ENCODE measurements at regions not wholly inside any gene's neighbourhood (a gene's known extent, or its start where the extent isn't known, plus 50 kb on each side); places are given as distances from the start of the nearest gene placed in this dataset.

DNA sequence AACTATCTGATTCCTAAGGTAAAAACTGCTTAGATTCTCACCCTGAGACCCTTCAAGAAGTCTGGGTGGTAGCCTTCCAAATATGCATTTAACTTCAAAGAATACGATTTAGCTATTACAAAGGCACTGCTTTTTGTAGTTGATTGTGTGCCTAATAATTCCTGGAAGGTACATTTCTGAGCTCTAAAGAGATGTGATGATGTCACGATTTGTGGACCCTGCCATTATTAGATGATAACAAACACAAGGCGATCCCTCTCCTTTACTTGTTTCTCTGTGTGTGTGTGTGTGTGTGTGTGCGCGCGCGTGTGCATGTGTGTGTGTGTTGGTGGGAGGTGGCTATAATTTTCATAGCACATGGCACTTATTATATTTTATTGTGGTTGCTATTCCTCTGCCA is 70.9 kb downstream of the TFPI2 start:
- TF ChIP-seq, protein P1, sequence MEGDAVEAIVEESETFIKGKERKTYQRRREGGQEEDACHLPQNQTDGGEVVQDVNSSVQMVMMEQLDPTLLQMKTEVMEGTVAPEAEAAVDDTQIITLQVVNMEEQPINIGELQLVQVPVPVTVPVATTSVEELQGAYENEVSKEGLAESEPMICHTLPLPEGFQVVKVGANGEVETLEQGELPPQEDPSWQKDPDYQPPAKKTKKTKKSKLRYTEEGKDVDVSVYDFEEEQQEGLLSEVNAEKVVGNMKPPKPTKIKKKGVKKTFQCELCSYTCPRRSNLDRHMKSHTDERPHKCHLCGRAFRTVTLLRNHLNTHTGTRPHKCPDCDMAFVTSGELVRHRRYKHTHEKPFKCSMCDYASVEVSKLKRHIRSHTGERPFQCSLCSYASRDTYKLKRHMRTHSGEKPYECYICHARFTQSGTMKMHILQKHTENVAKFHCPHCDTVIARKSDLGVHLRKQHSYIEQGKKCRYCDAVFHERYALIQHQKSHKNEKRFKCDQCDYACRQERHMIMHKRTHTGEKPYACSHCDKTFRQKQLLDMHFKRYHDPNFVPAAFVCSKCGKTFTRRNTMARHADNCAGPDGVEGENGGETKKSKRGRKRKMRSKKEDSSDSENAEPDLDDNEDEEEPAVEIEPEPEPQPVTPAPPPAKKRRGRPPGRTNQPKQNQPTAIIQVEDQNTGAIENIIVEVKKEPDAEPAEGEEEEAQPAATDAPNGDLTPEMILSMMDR (IDR thresholded peaks at IDR 0.05; ENCODE audit: borderline replicate concordance, extremely low read depth, insufficient read depth): no peak

DNA sequence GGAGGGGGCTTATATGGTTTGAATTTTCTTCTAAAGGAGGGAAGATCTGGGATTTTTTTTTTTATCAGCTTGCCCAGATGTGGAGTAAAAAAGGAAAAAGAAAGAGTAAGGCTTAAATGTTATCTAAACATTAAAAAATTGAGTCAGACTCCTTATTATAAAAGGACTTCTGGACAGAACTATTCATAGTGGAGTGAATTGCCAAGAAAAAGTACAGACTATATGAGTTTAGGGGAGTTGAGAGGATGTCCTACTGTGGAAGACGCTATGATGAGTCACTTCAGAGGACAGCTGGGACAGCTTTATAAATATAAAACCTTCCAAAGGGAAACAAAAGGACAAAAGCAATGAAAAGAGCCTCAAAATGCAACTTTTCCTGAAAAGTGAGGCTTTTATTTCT is 73.0 kb downstream of the TFPI2 start:
- Histone ChIP-seq H3K4me1 (ENCODE audit: control insufficient read depth in 2 of 3, insufficient read depth in 2 of 3, low read depth in 1 of 3, low read length in 3 of 3) (no peaks in the 10 kb centered on the region), H3K4me3 (ENCODE audit: low read length in 3 of 3) (no peak overlapping the region), H3K36me3 (ENCODE audit: control insufficient read depth in 2 of 3, insufficient read depth in 3 of 3, low read length in 3 of 3) (no peaks in the 10 kb centered on the region), H3K27ac (ENCODE audit: low read depth in 2 of 2, low read length in 2 of 2) (no peak overlapping the region), H3K9ac (ENCODE audit: low read length in 3 of 3) (no peak overlapping the region), H3K9me3 (ENCODE audit: control insufficient read depth in 2 of 3, insufficient read depth in 1 of 3, low read length in 3 of 3) (no peaks in the 10 kb centered on the region), H3K27me3 (ENCODE audit: control insufficient read depth, insufficient read depth, low read length) (no peaks in the 10 kb centered on the region)
- TF ChIP-seq, protein P1 (IDR thresholded peaks at IDR 0.05; ENCODE audit: borderline replicate concordance, extremely low read depth, insufficient read depth): no peak
- intact Hi-C loops (cut with DNase I): no loop called here
- FAIRE-seq (no peak), DNase-seq (no peak)

More for the DNA sequence above, 70.9 kb downstream of the TFPI2 start:
- Histone ChIP-seq H3K9ac (ENCODE audit: low read length in 3 of 3) (no peak overlapping the region), H3K27ac (ENCODE audit: low read depth in 2 of 2, low read length in 2 of 2) (no peak overlapping the region), H3K4me1 (ENCODE audit: control insufficient read depth in 2 of 3, insufficient read depth in 2 of 3, low read depth in 1 of 3, low read length in 3 of 3) (no peaks in the 10 kb centered on the region), H3K27me3 (ENCODE audit: control insufficient read depth, insufficient read depth, low read length) (no peaks in the 10 kb centered on the region), H3K9me3 (ENCODE audit: control insufficient read depth in 2 of 3, insufficient read depth in 1 of 3, low read length in 3 of 3) (no peaks in the 10 kb centered on the region), H3K36me3 (ENCODE audit: control insufficient read depth in 2 of 3, insufficient read depth in 3 of 3, low read length in 3 of 3) (no peaks in the 10 kb centered on the region), H3K4me3 (ENCODE audit: low read length in 3 of 3) (no peak overlapping the region)
- no peak for FAIRE-seq
- intact Hi-C loops (cut with DNase I): no loop called here
- no peak for DNase-seq

DNA sequence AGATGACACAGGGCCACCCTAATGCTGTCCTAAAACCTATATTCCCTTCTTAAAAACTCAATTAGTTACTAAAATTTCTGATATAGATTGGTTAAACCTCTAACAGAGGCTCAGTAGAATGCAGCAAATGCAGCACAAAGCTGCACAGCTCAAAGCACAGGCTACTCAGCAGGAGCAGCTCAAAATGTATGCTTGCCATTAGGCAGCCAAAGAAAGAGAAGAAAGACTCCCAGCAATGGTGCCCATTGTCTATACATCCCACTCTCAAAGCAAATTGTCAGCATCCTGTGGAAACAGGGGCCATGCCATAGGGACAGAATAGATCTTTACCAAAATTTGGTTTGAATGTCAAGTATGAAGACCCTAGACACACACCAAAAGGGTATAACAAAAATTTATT is 73.5 kb downstream of the TFPI2 start:
- Histone ChIP-seq H3K27ac (ENCODE audit: low read depth in 2 of 2, low read length in 2 of 2) (no peak overlapping the region), H3K36me3 (ENCODE audit: control insufficient read depth in 2 of 3, insufficient read depth in 3 of 3, low read length in 3 of 3) (no peaks in the 10 kb centered on the region), H3K27me3 (ENCODE audit: control insufficient read depth, insufficient read depth, low read length) (no peaks in the 10 kb centered on the region), H3K9me3 (ENCODE audit: control insufficient read depth in 2 of 3, insufficient read depth in 1 of 3, low read length in 3 of 3) (no peaks in the 10 kb centered on the region), H3K9ac (ENCODE audit: low read length in 3 of 3) (no peak overlapping the region), H3K4me1 (ENCODE audit: control insufficient read depth in 2 of 3, insufficient read depth in 2 of 3, low read depth in 1 of 3, low read length in 3 of 3) (no peaks in the 10 kb centered on the region), H3K4me3 (ENCODE audit: low read length in 3 of 3) (no peak overlapping the region)
- TF ChIP-seq, protein P1 (IDR thresholded peaks at IDR 0.05; ENCODE audit: borderline replicate concordance, extremely low read depth, insufficient read depth): no peak
- intact Hi-C loops (cut with DNase I): no loop called here
- FAIRE-seq (no peak), DNase-seq (no peak)

DNA sequence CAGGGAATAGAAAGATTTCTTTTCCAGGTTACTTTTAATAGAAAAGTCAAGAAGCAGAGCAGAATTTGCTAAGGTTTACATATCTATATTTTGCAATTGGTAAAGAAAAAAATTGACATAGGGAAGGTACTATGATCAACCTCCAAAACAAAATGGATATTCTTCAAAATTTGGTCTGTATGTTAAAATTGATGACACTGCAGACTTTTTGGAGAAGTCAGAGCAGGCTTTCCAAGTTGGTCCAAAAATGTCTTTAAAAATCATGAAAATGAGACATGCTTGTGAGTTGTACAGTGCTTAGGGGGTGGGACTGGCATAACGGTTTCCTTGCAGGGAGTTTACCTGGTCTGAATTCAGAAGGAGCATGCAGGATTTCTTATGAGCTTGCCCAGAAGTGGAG is 77.0 kb downstream of the TFPI2 start:
- Histone ChIP-seq H3K9ac (ENCODE audit: low read length in 3 of 3) (no peak overlapping the region), H3K4me1 (ENCODE audit: control insufficient read depth in 2 of 3, insufficient read depth in 2 of 3, low read depth in 1 of 3, low read length in 3 of 3) (no peaks in the 10 kb centered on the region), H3K27ac (ENCODE audit: low read depth in 2 of 2, low read length in 2 of 2) (no peak overlapping the region), H3K27me3 (ENCODE audit: control insufficient read depth, insufficient read depth, low read length) (no peaks in the 10 kb centered on the region), H3K4me3 (ENCODE audit: low read length in 3 of 3) (no peak overlapping the region), H3K9me3 (ENCODE audit: control insufficient read depth in 2 of 3, insufficient read depth in 1 of 3, low read length in 3 of 3) (no peaks in the 10 kb centered on the region), H3K36me3 (ENCODE audit: control insufficient read depth in 2 of 3, insufficient read depth in 3 of 3, low read length in 3 of 3) (no peaks in the 10 kb centered on the region)
- intact Hi-C loops (cut with DNase I): no loop called here
- FAIRE-seq (no peak), DNase-seq (no peak)
- TF ChIP-seq, protein P1 (IDR thresholded peaks at IDR 0.05; ENCODE audit: borderline replicate concordance, extremely low read depth, insufficient read depth): no peak

Measured in kidney (tissue), 13 donors.